T-helper 22 cell (primary cell): ENCODE measurements at regions not wholly inside any gene's neighbourhood (a gene's known extent, or its start where the extent isn't known, plus 50 kb on each side); places are given as distances from the start of the nearest gene placed in this dataset.

Experiments
- DNase-seq: peaks from one replicate; pipeline ENCODE4 v3.0.0-alpha.2; 2020; ENCODE audit warnings: low read depth

- DNase-seq, result no peak
Measured at GRCh38 chr2:125070726-125071505, 1045.8 kb downstream of the CNTNAP5 start.

GRCh38 chr2:125073440-125073839, 1048.4 kb downstream of the CNTNAP5 start:
- DNase-seq, result no peak

GRCh38 chr2:125085904-125086303, 1060.8 kb downstream of the CNTNAP5 start:
- no peak for DNase-seq

GRCh38 chr2:125086313-125087184, 1061.5 kb downstream of the CNTNAP5 start:
- no peak for DNase-seq

GRCh38 chr2:125092276-125093009, 1067.4 kb downstream of the CNTNAP5 start:
- no peak for DNase-seq

- no peak for DNase-seq
Measured at GRCh38 chr2:125095826-125096225, 1070.7 kb downstream of the CNTNAP5 start.

GRCh38 chr2:125106710-125107109, 1081.6 kb downstream of the CNTNAP5 start:
- no peak for DNase-seq

- no peak for DNase-seq
Measured at GRCh38 chr2:125107446-125107845, 1082.4 kb downstream of the CNTNAP5 start.

GRCh38 chr2:125108251-125108650, 1083.2 kb downstream of the CNTNAP5 start:
- no peak for DNase-seq

GRCh38 chr2:125125902-125126301, 1100.8 kb downstream of the CNTNAP5 start:
- DNase-seq, result no peak

- DNase-seq, result no peak
Measured at GRCh38 chr2:125160947-125161346, 1135.9 kb downstream of the CNTNAP5 start.

GRCh38 chr2:125167152-125167551, 1142.1 kb downstream of the CNTNAP5 start:
- no peak for DNase-seq

GRCh38 chr2:125167820-125168219, 1142.7 kb downstream of the CNTNAP5 start:
- no peak for DNase-seq

GRCh38 chr2:125168442-125168841, 1143.4 kb downstream of the CNTNAP5 start:
- DNase-seq, result no peak

GRCh38 chr2:125169022-125169763, 1144.1 kb downstream of the CNTNAP5 start:
- no peak for DNase-seq

- no peak for DNase-seq
Measured at GRCh38 chr2:125169764-125170146, 1144.7 kb downstream of the CNTNAP5 start.

- no peak for DNase-seq
Measured at GRCh38 chr2:125172181-125172580, 1147.1 kb downstream of the CNTNAP5 start.

GRCh38 chr2:125175415-125175814, 1150.3 kb downstream of the CNTNAP5 start:
- no peak for DNase-seq

- no peak for DNase-seq
Measured at GRCh38 chr2:125185691-125186270, 1160.7 kb downstream of the CNTNAP5 start.

GRCh38 chr2:125207431-125207830, 1182.3 kb downstream of the CNTNAP5 start:
- no peak for DNase-seq

- no peak for DNase-seq
Measured at GRCh38 chr2:125216321-125216720, 1191.2 kb downstream of the CNTNAP5 start.
